ENCODE measurements at regions not wholly inside any gene's neighbourhood (a gene's known extent, or its start where the extent isn't known, plus 50 kb on each side); places are given as distances from the start of the nearest gene placed in this dataset.
"Not testable (repeated sequence)": the region's sequence is repeated elsewhere in the genome, so short reads cannot be mapped to it uniquely, and the experiment has no call there.

GRCh38 chr5:15002173-15002572 is 130.6 kb upstream of the ANKH start:
- DNase-seq (ENCODE audit: insufficient read length, low spot score) (no peak), FAIRE-seq (no peak)
- TF ChIP-seq, protein P1, sequence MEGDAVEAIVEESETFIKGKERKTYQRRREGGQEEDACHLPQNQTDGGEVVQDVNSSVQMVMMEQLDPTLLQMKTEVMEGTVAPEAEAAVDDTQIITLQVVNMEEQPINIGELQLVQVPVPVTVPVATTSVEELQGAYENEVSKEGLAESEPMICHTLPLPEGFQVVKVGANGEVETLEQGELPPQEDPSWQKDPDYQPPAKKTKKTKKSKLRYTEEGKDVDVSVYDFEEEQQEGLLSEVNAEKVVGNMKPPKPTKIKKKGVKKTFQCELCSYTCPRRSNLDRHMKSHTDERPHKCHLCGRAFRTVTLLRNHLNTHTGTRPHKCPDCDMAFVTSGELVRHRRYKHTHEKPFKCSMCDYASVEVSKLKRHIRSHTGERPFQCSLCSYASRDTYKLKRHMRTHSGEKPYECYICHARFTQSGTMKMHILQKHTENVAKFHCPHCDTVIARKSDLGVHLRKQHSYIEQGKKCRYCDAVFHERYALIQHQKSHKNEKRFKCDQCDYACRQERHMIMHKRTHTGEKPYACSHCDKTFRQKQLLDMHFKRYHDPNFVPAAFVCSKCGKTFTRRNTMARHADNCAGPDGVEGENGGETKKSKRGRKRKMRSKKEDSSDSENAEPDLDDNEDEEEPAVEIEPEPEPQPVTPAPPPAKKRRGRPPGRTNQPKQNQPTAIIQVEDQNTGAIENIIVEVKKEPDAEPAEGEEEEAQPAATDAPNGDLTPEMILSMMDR (IDR thresholded peaks at IDR 0.05; ENCODE audit: insufficient read depth, missing control alignments) = no peak

GRCh38 chr5:15001517-15001916 is 129.9 kb upstream of the ANKH start:
- TF ChIP-seq, protein P1 (IDR thresholded peaks at IDR 0.05; ENCODE audit: insufficient read depth, missing control alignments) = no peak
- FAIRE-seq (no peak), DNase-seq (ENCODE audit: insufficient read length, low spot score) (no peak)

GRCh38 chr5:14998491-14998890 is 126.9 kb upstream of the ANKH start:
- TF ChIP-seq, protein P1 (IDR thresholded peaks at IDR 0.05; ENCODE audit: insufficient read depth, missing control alignments) = no peak
- no peak for DNase-seq (ENCODE audit: insufficient read length, low spot score)
- no peak for FAIRE-seq

DNA sequence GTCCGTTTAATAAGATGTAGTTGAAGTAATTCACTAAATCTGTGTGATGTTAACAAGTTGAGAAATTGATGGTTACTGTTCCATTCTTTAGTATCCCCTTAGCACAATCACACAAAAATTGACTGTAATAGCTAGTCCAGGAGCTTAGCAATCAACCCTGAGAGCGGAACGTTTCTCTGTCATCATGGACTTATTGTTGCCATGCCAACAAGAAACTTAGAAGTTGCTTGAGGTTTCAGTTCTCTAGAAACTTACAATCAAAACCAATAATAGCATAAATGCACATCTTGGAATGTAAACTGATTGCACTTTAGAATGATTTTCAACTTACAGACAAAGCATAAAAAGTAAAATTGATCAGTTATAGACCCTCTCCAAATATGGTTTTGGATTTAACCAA is 125.4 kb upstream of the ANKH start:
- DNase-seq (ENCODE audit: insufficient read length, low spot score) (no peak), FAIRE-seq (no peak)
- TF ChIP-seq, protein P1 (IDR thresholded peaks at IDR 0.05; ENCODE audit: insufficient read depth, missing control alignments) = no peak

DNA sequence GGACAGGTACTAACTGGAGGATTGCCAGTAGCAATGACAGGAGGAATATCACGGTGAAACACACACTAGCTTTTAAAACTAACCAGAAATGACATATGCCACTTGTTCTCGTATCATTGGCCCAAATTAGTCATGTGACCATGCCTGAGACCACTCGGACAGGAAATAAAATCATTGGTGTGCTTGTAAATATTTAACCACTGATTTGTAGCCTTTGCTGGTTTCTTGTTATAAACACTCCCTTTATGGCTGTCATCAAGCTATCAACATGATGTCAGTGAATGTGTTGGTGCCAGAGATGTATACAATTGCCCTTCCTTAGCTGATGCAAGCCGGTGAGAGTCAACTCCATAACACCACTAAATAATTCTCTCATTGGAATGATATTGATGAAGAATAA is 123.7 kb upstream of the ANKH start:
- no peak for FAIRE-seq
- no peak for DNase-seq (ENCODE audit: insufficient read length, low spot score)

GRCh38 chr5:14993459-14994133 is 122.0 kb upstream of the ANKH start:
- not testable (repeated sequence) for FAIRE-seq; DNase-seq (ENCODE audit: insufficient read length, low spot score)

More for the DNA sequence above, 123.7 kb upstream of the ANKH start:
- TF ChIP-seq, protein P1 (IDR thresholded peaks at IDR 0.05; ENCODE audit: insufficient read depth, missing control alignments) = no peak

DNA sequence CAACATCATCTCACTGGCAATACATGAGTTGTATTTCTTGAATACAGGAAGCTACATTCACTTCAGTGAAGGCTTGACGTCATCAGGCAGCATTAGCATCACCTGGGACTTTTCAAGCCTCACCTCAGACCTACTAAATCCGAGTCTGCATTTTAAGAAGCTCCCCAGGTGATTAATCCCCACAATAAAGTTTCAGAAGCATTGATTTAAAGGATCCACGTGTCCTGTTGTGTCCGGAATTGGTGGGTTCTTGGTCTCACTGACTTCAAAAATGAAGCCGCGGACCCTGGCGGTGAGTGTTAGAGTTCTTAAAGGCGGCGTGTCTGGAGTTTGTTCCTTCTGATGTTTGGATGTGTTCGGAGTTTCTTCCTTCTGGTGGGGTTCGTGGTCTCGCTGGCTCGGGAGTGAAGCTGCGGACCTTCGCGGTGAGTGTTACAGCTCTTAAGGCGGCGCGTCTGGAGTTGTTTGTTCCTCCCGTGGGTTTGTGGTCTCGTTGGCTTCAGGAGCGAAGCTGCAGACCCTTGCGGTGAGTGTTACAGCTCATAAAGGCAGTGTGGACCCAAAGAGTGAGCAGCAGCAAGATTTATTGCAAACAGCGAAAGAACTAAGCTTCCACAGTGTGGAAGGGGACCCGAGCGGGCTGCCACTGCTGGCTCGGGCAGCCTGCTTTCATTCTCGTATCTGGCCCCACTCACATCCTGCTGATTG is 121.3 kb upstream of the ANKH start:
- not testable (repeated sequence) for FAIRE-seq; DNase-seq (ENCODE audit: insufficient read length, low spot score)

- DNase-seq (ENCODE audit: insufficient read length, low spot score) (no peak), FAIRE-seq (no peak)
- TF ChIP-seq, protein P1 (IDR thresholded peaks at IDR 0.05; ENCODE audit: insufficient read depth, missing control alignments) = no peak
These were observed 116.6 kb upstream of the ANKH start for GRCh38 chr5:14988223-14988622.
